ENCODE measurements at regions not wholly inside any gene's neighbourhood (a gene's known extent, or its start where the extent isn't known, plus 50 kb on each side); places are given as distances from the start of the nearest gene placed in this dataset.

DNA sequence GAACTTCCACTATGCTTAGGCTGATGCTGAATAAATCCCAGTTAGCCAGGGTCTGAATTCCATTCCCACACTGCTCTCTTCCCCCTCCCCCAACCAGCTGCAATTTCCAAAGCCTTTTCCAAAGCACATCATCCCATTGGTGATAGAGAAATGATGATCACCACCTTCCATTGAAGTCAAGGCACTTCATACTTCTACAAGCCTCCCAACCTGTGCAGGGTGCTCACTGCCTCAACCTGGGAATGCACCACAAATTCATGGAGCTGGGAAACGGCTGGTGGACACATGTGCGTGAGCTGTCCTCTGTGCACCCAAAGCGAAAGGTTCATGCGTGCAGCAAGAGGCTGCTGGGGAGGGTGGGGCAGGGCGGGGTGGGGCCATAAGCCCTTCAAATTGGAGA lies 302.7 kb upstream of the IRX3 start:
- Mint-ChIP-seq H3K27ac (no peak overlapping the region), H3K9me3 (peaks cover 0 to 21% (median 0%) of the 10 kb centered on the region in 9 donors), H3K27me3 (peaks cover 12 to 39% (median 15%) of the 10 kb centered on the region in 5 donors), H3K4me3 (no peak overlapping the region), H3K36me3 (no peaks in the 10 kb centered on the region), H3K4me1 (peaks cover 0 to 2% (median 0%) of the 10 kb centered on the region in 4 donors)
- ATAC-seq (no peak), DNase-seq (no peak)
- POLR2A ChIA-PET, result no interaction called here

DNA sequence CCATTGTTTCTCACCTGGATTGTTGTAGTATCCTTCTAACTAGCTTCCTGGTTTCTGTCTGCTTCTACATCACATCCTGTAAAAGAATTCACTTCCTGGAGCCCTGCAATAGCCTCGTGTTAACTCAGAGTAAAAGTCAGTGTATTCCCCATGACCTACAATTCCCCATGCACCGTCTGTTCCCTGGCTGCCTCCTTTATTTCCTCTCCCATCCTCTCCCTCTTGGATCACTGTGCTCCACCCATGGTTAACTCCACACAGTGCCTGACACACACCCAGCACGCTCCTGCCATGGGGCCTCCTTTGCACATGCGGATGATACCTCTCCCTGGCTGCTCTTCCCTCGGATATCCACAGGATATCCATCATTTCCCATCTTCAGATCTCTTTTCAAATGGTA lies 301.4 kb upstream of the IRX3 start:
- Mint-ChIP-seq H3K27ac (no peak overlapping the region), H3K9me3 (peaks cover 0 to 21% (median 0%) of the 10 kb centered on the region in 9 donors), H3K4me3 (no peak overlapping the region), H3K27me3 (peaks cover 9 to 45% (median 16%) of the 10 kb centered on the region in 5 donors), H3K36me3 (no peaks in the 10 kb centered on the region), H3K4me1 (peaks cover 0 to 2% (median 0%) of the 10 kb centered on the region in 4 donors)
- ATAC-seq, result no peak
- POLR2A ChIA-PET, result no interaction called here
- no peak for DNase-seq

DNA sequence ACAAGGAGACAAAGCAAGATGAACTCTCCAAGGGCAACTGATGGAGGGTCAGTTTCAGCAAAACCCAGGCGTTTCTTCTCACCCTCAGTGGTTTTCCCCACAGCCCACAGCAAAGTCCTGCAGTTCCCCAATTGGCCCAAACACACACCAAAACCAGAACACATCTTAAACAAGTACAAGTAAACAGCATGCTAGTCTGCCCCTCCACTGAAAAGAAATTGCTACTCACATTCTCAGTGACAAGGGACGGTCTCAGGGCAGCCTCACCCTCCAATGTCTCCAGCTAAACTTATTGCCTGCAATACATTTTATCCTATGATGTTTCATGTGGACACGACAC lies 300.6 kb upstream of the IRX3 start:
- H3K4me1 Mint-ChIP-seq, result peaks cover 0 to 2% (median 0%) of the 10 kb centered on the region in 4 donors
- H3K27me3 Mint-ChIP-seq, result peaks cover 8 to 45% (median 13%) of the 10 kb centered on the region in 5 donors
- no peak overlapping the region for H3K27ac Mint-ChIP-seq

DNA sequence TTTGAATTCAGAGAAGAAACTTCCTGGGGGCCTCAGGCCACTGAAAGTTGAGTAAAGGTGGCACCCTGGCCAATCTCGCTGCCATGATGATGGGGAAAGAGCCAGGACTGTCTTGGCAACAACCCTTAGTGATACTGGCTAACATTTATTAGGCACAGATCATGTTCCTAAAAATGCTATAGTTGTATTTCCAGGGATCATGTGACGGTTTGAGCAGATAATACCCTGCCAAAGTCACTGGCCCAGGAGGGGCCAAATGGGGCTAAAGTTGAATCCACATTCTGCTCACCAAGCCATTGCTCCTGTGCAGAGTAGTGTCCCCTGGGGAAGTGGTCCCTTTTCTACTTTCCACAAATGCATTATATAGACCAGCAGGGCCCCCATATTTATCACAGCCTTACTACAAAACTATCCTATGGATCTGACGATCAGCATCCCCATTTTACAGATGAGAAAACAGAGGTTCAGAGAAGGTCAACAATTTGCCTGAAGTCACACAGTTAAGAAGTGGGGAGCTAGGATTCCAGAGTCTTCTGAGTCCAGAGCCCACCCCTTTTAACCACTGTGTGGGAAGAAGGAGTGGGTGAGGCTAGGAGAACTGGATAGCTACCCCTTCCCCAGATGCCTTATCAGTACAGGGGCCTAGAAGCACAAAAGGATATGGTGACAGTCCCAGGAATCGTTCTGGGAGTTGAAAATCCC lies 300.0 kb upstream of the IRX3 start:
- Mint-ChIP-seq H3K27me3 (peaks cover 8 to 45% (median 12%) of the 10 kb centered on the region in 5 donors), H3K36me3 (no peaks in the 10 kb centered on the region), H3K4me1 (peaks cover 0 to 2% (median 0%) of the 10 kb centered on the region in 4 donors), H3K27ac (no peak overlapping the region), H3K9me3 (peaks cover 0 to 21% (median 0%) of the 10 kb centered on the region in 9 donors), H3K4me3 (no peak overlapping the region)
- POLR2A ChIA-PET, result no interaction called here
- DNase-seq, result no peak
- ATAC-seq, result no peak

More for the DNA sequence above, 300.6 kb upstream of the IRX3 start:
- H3K9me3 Mint-ChIP-seq, result peaks cover 0 to 21% (median 0%) of the 10 kb centered on the region in 9 donors
- ATAC-seq (no peak), DNase-seq (no peak)
- POLR2A ChIA-PET, result no interaction called here
- H3K36me3 Mint-ChIP-seq, result no peaks in the 10 kb centered on the region
- H3K4me3 Mint-ChIP-seq, result no peak overlapping the region

DNA sequence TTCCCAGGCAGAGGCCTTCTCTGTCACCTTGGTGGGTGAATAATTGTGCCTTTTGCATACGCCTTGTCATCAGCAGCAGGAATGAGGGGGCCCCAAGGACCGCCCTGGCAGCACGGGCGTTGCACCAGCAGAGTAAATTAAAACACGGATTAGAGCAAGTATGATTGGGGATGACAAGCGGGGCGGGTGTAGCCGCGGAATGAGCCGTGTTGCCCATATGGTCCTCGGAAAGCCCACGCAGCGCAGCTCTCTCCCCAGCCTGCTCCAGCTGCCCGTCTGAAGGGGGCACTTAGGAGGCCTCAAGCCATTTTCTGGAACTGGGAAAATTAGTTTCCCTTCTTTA lies 299.4 kb upstream of the IRX3 start:
- no peaks in the 10 kb centered on the region for H3K36me3 Mint-ChIP-seq
- H3K4me3 Mint-ChIP-seq, result peak overlapping the region in 1 of 10 donors; percentile 38
- H3K27me3 Mint-ChIP-seq, result peaks cover 6 to 45% (median 12%) of the 10 kb centered on the region in 5 donors
- no peak overlapping the region for H3K27ac Mint-ChIP-seq
- DNase-seq (no peak), ATAC-seq (no peak)
- POLR2A ChIA-PET, result no interaction called here
- H3K4me1 Mint-ChIP-seq, result peaks cover 0 to 2% (median 0%) of the 10 kb centered on the region in 4 donors
- H3K9me3 Mint-ChIP-seq, result peaks cover 0 to 21% (median 0%) of the 10 kb centered on the region in 9 donors

DNA sequence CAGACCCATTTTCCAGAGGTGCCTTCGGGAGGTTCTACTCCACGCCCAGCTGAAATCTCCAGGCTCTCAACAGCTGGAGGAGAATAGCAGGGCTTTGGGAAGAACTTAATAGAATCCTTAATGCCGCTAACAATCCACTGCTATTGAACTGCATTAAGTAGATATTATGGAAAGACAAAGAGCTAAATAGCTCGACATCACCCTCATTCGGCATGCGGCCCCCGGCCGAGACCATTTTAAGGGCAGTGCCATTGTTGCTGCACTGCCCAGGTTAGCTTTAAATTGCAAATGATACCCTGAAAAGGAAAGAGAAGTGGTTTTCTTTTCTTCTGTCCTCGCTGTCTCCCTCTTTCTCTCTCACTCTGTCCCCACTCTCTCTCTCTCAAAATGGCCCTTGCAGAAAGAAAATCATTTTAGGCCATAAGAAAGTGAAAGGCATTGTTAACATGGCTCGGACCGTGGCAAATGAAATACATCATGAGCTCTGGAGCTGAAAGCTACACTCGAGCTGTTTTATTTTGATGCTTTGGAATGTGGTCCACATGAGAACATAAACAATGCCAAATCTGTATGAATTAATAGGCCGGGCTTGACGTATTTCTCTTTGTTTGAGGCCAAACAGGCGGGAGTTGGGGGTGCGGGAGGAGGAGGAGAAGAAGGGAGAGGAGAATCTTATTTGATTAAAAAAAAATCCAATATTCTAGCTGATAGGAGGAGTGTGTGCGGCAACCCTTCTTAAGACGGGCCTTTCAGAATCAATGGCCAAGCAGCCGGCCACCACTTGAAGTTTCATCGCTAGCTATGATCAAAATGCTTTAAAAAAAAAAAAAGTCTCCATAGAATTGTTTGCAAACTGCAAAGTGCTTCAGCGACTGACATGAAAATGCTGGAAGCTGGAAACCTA lies 298.8 kb upstream of the IRX3 start:
- peaks cover 0 to 2% (median 0%) of the 10 kb centered on the region in 4 donors for H3K4me1 Mint-ChIP-seq
- H3K36me3 Mint-ChIP-seq, result no peaks in the 10 kb centered on the region
- peak overlapping the region in 1 of 10 donors; percentile 58 for H3K27ac Mint-ChIP-seq
- POLR2A ChIA-PET, result no interaction called here
- H3K4me3 Mint-ChIP-seq, result peak overlapping the region in 1 of 10 donors; percentile 38
- ATAC-seq, result no peak
- peaks cover 0 to 21% (median 0%) of the 10 kb centered on the region in 9 donors for H3K9me3 Mint-ChIP-seq
- H3K27me3 Mint-ChIP-seq, result peaks cover 6 to 45% (median 12%) of the 10 kb centered on the region in 5 donors
- DNase-seq, result no peak

DNA sequence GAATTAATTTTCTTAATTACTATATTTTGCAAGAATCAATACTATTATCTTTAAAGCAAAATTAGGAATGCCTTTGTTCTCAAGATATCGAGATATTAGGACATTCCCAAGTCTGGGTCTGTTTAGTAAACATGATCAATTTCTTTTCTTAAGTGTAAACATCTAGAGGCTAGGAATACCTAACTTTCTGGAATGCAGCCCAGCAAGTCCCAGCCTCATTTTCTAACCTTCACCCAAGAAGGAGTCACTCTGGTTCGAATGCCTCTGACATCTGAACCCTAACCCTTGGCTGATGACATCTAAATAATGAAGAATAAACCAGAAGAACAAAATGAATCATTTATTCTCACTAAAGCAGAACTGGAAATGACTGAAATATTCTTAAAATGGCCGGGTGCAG lies 297.5 kb upstream of the IRX3 start:
- peaks cover 0 to 2% (median 0%) of the 10 kb centered on the region in 4 donors for H3K4me1 Mint-ChIP-seq
- ATAC-seq (no peak), DNase-seq (no peak)
- POLR2A ChIA-PET, result no interaction called here
- peaks cover 4 to 40% (median 9%) of the 10 kb centered on the region in 5 donors for H3K27me3 Mint-ChIP-seq
- H3K4me3 Mint-ChIP-seq, result no peak overlapping the region
- H3K27ac Mint-ChIP-seq, result no peak overlapping the region
- H3K9me3 Mint-ChIP-seq, result peaks cover 0 to 15% (median 2%) of the 10 kb centered on the region in 9 donors
- H3K36me3 Mint-ChIP-seq, result no peaks in the 10 kb centered on the region

DNA sequence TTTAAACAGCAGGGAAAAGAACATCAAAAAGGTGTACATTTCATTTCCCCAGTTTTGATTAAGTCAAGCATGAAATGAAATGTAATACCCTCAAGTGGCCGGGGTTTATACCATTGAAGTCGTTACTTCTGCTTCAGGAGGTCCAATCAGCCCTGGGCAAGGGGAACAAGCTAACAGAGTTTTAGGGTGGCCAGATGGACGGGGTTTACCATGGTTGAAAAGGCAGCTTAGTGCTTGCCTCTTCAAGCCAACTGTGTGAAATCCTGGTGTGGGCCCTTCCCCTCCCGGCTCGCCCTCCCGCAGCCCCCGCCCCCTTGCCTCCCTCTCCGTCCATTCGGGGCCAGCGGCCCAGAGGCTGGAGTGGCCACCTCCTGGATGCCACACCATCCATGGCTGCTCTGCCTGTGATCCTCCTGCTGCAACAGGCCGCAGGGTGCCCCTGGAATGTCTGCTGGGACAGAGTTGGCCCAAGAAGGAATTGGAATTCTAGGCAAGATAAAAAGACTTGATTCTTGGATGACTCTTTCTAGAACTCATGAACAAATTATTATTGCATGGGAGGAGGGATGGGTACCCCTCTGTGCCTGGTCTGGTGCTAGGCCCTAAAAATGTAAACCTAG lies 296.2 kb upstream of the IRX3 start:
- Mint-ChIP-seq H3K4me1 (no peaks in the 10 kb centered on the region), H3K4me3 (no peak overlapping the region), H3K36me3 (no peaks in the 10 kb centered on the region), H3K9me3 (peaks cover 0 to 10% (median 1%) of the 10 kb centered on the region in 9 donors), H3K27ac (no peak overlapping the region), H3K27me3 (peaks cover 4 to 40% (median 12%) of the 10 kb centered on the region in 5 donors)
- no peak for ATAC-seq
- DNase-seq, result no peak
- POLR2A ChIA-PET, result no interaction called here

DNA sequence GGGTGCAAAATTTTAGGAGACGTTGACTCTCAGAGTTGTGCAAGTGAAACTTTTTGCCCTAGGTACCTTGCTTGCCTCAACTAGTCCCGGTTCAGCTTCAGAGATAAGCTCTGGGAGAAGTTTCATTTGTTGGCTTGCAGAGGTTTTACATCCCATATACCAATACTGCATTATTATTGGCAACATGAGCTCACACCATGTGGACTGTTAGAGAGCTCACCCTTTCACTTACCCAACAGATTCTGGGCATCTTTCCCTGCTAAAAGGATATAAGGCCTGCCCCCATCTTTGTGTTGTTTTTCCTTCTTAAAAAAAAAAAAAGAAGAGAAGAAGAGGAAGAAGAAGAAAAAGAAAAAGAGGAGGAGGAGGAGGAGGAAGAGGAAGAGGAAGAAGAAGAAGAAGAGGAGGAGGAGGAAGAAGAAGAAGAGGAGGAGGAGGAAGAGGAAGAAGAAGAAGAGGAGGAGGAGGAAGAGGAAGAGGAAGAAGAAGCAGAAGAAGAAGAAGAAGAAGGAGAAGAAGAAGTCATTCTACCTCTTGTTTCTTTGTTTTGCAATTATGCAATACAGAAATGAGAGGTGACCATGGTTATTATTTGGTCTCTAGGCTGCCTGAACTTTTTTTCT lies 292.6 kb upstream of the IRX3 start:
- peaks cover 12 to 54% (median 17%) of the 10 kb centered on the region in 5 donors for H3K27me3 Mint-ChIP-seq
- DNase-seq (no peak), ATAC-seq (no peak)
- POLR2A ChIA-PET, result no interaction called here
- H3K4me3 Mint-ChIP-seq, result no peak overlapping the region
- H3K4me1 Mint-ChIP-seq, result no peaks in the 10 kb centered on the region
- peaks cover 0 to 8% (median 1%) of the 10 kb centered on the region in 9 donors for H3K9me3 Mint-ChIP-seq
- no peak overlapping the region for H3K27ac Mint-ChIP-seq
- H3K36me3 Mint-ChIP-seq, result no peaks in the 10 kb centered on the region

DNA sequence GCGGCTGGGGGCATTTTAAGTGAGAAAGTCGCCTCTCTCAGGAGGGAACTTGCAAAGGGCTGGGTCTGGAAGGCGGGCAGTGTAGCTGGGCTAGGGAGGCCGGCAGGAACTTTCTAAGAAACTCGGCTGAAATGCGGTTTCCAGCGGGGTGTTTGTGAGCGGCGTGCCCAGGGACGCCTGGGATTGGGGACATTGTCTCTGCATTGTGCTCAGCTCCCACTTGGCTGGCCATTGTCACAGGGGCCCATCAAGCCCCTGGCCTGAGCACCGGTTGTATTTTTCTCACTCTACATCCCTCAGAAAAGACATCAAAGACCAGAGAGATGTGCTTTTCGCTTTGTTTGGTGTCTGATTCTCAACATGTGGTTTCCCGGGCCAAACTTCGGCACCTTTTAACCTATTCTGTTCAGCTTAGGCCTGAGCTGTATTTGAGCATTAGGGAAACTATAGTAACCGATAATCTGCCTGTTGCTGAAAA lies 291.1 kb upstream of the IRX3 start:
- H3K4me1 Mint-ChIP-seq, result no peaks in the 10 kb centered on the region
- H3K27ac Mint-ChIP-seq, result no peak overlapping the region
- H3K36me3 Mint-ChIP-seq, result no peaks in the 10 kb centered on the region
- POLR2A ChIA-PET, result no interaction called here
- peaks cover 0 to 14% (median 1%) of the 10 kb centered on the region in 9 donors for H3K9me3 Mint-ChIP-seq
- ATAC-seq (no peak), DNase-seq (no peak)
- no peak overlapping the region for H3K4me3 Mint-ChIP-seq
- H3K27me3 Mint-ChIP-seq, result peaks cover 12 to 46% (median 17%) of the 10 kb centered on the region in 5 donors

DNA sequence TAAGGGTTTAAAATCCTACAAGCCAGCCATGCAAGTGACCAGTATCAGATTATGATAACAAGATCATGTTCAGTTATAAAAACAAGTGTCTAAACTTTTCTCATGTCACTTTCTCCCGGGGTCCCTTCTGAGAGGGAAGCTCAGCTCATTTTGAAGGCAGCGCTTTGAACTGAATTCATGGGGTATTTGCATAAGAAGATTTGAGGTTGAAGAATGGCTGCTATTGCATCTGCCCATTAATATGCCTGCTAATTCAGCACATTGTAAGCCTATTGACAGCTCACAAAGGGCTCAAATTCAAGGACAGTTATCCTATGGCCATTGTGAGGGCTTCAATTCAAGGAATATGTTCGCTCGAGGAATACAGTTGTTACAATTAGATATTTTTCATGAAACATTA lies 290.2 kb upstream of the IRX3 start:
- H3K27me3 Mint-ChIP-seq, result peaks cover 10 to 46% (median 17%) of the 10 kb centered on the region in 5 donors

DNA sequence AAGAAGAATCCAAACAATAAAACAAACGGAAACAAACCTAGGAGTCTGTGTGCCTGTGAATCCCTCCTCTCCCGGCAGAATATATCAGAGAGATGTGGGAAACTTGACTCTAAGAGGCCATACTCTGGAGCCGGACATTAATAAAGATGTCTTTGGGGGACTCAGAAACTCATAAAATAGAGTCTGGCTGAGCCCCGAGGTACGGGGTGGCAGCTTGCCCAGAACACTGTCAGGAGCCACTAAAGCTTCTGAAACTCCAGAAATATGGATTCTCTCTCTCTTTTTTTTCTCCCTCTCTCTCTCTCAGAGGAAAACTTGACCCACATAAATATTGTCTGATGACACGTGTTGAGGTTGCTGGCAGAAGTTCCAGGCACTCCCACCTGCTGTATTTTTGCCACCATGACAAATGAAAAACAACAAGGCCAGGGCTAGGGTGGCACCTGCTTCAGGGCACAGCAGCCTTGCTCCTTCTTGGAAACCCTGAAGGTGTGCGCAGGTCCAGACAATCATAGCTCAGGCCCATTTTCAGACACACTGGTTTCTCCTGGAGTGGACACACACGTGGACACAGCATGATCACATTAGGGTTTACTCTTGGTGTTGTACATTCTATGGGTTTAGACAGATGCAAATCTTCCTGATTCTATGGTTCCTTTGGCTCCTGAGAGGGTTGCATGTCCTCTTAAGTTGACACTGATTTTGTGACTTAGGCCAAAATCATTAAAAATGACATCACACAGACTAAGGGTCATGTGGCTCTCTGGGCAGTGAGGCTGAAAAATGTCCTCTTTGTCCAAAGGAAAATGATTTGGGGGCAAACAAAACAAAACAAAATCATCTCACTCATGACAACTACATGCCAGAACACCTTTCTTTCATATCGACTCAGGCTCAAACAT lies 282.6 kb upstream of the IRX3 start:
- DNase-seq (no peak), ATAC-seq (no peak)
- Mint-ChIP-seq H3K36me3 (no peaks in the 10 kb centered on the region), H3K27ac (no peak overlapping the region), H3K4me1 (no peaks in the 10 kb centered on the region), H3K4me3 (no peak overlapping the region), H3K9me3 (peaks cover 0 to 7% (median 0%) of the 10 kb centered on the region in 9 donors), H3K27me3 (peaks cover 0 to 6% (median 2%) of the 10 kb centered on the region in 5 donors)
- POLR2A ChIA-PET, result no interaction called here

More for the DNA sequence above, 290.2 kb upstream of the IRX3 start:
- peaks cover 0 to 14% (median 1%) of the 10 kb centered on the region in 9 donors for H3K9me3 Mint-ChIP-seq
- POLR2A ChIA-PET, result no interaction called here
- no peak overlapping the region for H3K27ac Mint-ChIP-seq
- no peaks in the 10 kb centered on the region for H3K4me1 Mint-ChIP-seq
- DNase-seq (no peak), ATAC-seq (no peak)
- no peak overlapping the region for H3K4me3 Mint-ChIP-seq
- no peaks in the 10 kb centered on the region for H3K36me3 Mint-ChIP-seq
